ENCODE measurements at regions not wholly inside any gene's neighbourhood (a gene's known extent, or its start where the extent isn't known, plus 50 kb on each side); places are given as distances from the start of the nearest gene placed in this dataset.

- FAIRE-seq: no peak
- no peak for DNase-seq (ENCODE audit: low spot score)
Observed at GRCh38 chr16:85520853-85521521, 92.1 kb upstream of the GSE1 start.

GRCh38 chr16:85521552-85522307 is 91.4 kb upstream of the GSE1 start:
- DNase-seq (ENCODE audit: low spot score): no peak

GRCh38 chr16:85522308-85522841 is 90.7 kb upstream of the GSE1 start:
- DNase-seq (ENCODE audit: low spot score) (no peak), FAIRE-seq (no peak)

More at GRCh38 chr16:85521552-85522307, 91.4 kb upstream of the GSE1 start:
- FAIRE-seq: no peak

GRCh38 chr16:85522842-85523601 is 90.1 kb upstream of the GSE1 start:
- FAIRE-seq (no peak), DNase-seq (ENCODE audit: low spot score) (no peak)

GRCh38 chr16:85523602-85524364 is 89.3 kb upstream of the GSE1 start:
- DNase-seq (ENCODE audit: low spot score) (peak; percentile 51), FAIRE-seq (no peak)

- DNase-seq (ENCODE audit: low spot score): no peak
- no peak for FAIRE-seq
Observed at GRCh38 chr16:85524365-85524629, 88.8 kb upstream of the GSE1 start.

- DNase-seq (ENCODE audit: low spot score): peak; percentile 6
- no peak for FAIRE-seq
Observed at GRCh38 chr16:85524630-85525419, 88.3 kb upstream of the GSE1 start.

- DNase-seq (ENCODE audit: low spot score) (no peak), FAIRE-seq (no peak)
Observed at GRCh38 chr16:85525420-85526184, 87.5 kb upstream of the GSE1 start.

GRCh38 chr16:85526185-85526974 is 86.7 kb upstream of the GSE1 start:
- no peak for FAIRE-seq
- no peak for DNase-seq (ENCODE audit: low spot score)

- no peak for FAIRE-seq
- DNase-seq (ENCODE audit: low spot score): no peak
Observed at GRCh38 chr16:85527042-85527766, 85.9 kb upstream of the GSE1 start.

GRCh38 chr16:85527767-85528297 is 85.3 kb upstream of the GSE1 start:
- FAIRE-seq: no peak

GRCh38 chr16:85528528-85529387 is 84.4 kb upstream of the GSE1 start:
- FAIRE-seq (no peak), DNase-seq (ENCODE audit: low spot score) (no peak)

More at GRCh38 chr16:85527767-85528297, 85.3 kb upstream of the GSE1 start:
- no peak for DNase-seq (ENCODE audit: low spot score)

- DNase-seq (ENCODE audit: low spot score) (no peak), FAIRE-seq (no peak)
Observed at GRCh38 chr16:85529489-85530369, 83.4 kb upstream of the GSE1 start.

- DNase-seq (ENCODE audit: low spot score) (no peak), FAIRE-seq (no peak)
Observed at GRCh38 chr16:85530370-85530739, 82.8 kb upstream of the GSE1 start.

GRCh38 chr16:85531516-85531915 is 81.6 kb upstream of the GSE1 start:
- FAIRE-seq (no peak), DNase-seq (ENCODE audit: low spot score) (no peak)

- FAIRE-seq (no peak), DNase-seq (ENCODE audit: low spot score) (no peak)
Observed at GRCh38 chr16:85532147-85532546, 81.0 kb upstream of the GSE1 start.

Measured in RCC 7860 (cell line).